ENCODE measurements at regions not wholly inside any gene's neighbourhood (a gene's known extent, or its start where the extent isn't known, plus 50 kb on each side); places are given as distances from the start of the nearest gene placed in this dataset.

DNA sequence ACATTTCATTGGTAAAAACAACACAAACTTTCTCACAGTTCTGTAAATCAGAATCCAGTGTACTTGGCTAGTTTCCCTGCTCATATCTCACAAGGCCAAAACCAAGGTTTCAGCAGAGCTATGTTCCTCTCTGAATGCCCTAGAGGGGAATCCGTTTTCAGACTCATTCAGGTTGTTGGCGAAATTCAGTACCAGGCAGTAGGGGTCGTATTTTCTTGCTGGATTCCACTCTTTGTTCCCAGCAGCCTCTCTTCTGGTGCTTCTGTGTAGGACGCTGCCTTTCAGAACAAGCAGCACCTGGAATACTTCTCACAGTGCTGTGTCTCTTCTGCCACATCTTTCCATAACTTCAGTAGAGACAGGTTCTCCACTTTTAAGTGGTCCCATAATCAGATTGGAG lies 351.9 kb downstream of the PCDH18 start:
- Histone ChIP-seq H4K91ac (ENCODE audit: insufficient read depth, low read depth, low read length) (no peak overlapping the region), H3K23ac (ENCODE audit: low read depth, low read length) (no peak overlapping the region), H3K27ac (ENCODE audit: insufficient read depth, low read length) (no peak overlapping the region), H2AK5ac (ENCODE audit: low read depth, low read length) (no peak overlapping the region), H3K79me1 (ENCODE audit: low read depth in 1 of 2, low read length in 2 of 2) (no peaks in the 10 kb centered on the region), H2AFZ (replicated peaks; ENCODE audit: low read length, poor library complexity) (no peak overlapping the region), H2AK9ac (replicated peaks; ENCODE audit: low read depth, low read length, poor library complexity) (no peak overlapping the region), H3K18ac (ENCODE audit: low read depth, low read length) (no peak overlapping the region), H3K14ac (replicated peaks; ENCODE audit: low read depth, low read length) (no peak overlapping the region), H3K36me3 (ENCODE audit: control insufficient read depth, insufficient read depth, low read length) (no peaks in the 10 kb centered on the region), H2BK20ac (ENCODE audit: low read depth, low read length) (no peak overlapping the region), H4K8ac (ENCODE audit: low read depth in 2 of 2, low read length in 2 of 2) (no peak overlapping the region), H2BK15ac (ENCODE audit: low read depth, low read length) (no peak overlapping the region), H3K9ac (ENCODE audit: low read depth, low read length) (no peak overlapping the region), H3K4ac (ENCODE audit: low read depth, low read length) (no peak overlapping the region), H3K4me3 (ENCODE audit: insufficient read depth, low read depth, low read length) (no peak overlapping the region), H3K9me3 (ENCODE audit: control insufficient read depth, insufficient read depth, low read length) (no peaks in the 10 kb centered on the region), H4K5ac (ENCODE audit: low read depth, low read length) (no peak overlapping the region), H3K9me1 (ENCODE audit: insufficient read depth, low read length) (no peaks in the 10 kb centered on the region), H4K20me1 (ENCODE audit: insufficient read depth, low read length) (no peaks in the 10 kb centered on the region), H2BK5ac (ENCODE audit: low read depth, low read length, poor library complexity, severe bottlenecking) (no peak overlapping the region), H3K4me2 (ENCODE audit: low read depth, low read length) (no peak overlapping the region), H2BK120ac (ENCODE audit: low read depth, low read length) (no peak overlapping the region), H3K4me1 (ENCODE audit: control insufficient read depth, insufficient read depth, low read length) (no peaks in the 10 kb centered on the region), H3K56ac (ENCODE audit: extremely low read depth, insufficient read depth, low read length) (no peak overlapping the region), H3K27me3 (ENCODE audit: control insufficient read depth, insufficient read depth, low read length) (no peaks in the 10 kb centered on the region)
- DNase-seq (no peak), ATAC-seq (ENCODE audit: low read depth) (no peak)
- dilution Hi-C loops (cut with HindIII; ENCODE audit: low sequenced_read_pairs, unreplicated experiment) (no loop called here), intact Hi-C loops (cut with micrococcal nuclease) (no loop called here), in situ Hi-C loops (cut with MboI; ENCODE audit: low sequenced_read_pairs) (no loop called here)
- no CpG with 5 or more reads among the region's 4 CpGs for WGBS, 2 experiments (ENCODE audit: extremely low coverage in 2 of 2, insufficient read length in 1 of 2)
- CTCF ChIA-PET = interaction anchor here (0.6 to 1.0 kb wide), 3 partner anchors 14 to 1002 kb away, joined by 3 to 4 read pairs (median 3); no protein-coding TSS in a partner anchor
- no TSS peak for BruUV-seq (replicated peaks)
- POLR2A ChIA-PET (ENCODE audit: unreplicated experiment) = no interaction called here
- TF ChIP-seq CHD1 (IDR thresholded peaks at IDR 0.05; ENCODE audit: low read depth, low read length) (no peak), POLR2A (IDR thresholded peaks at IDR 0.05; ENCODE audit: low read depth, low read length) (no peak), RAD21 (IDR thresholded peaks at IDR 0.05; ENCODE audit: low read length) (no peak), MXI1 (IDR thresholded peaks at IDR 0.05; ENCODE audit: borderline replicate concordance, low read depth, low read length) (no peak), MAFK (IDR thresholded peaks at IDR 0.05; ENCODE audit: low read depth, low read length) (no peak), BHLHE40 (IDR thresholded peaks at IDR 0.05; ENCODE audit: low read depth, low read length) (no peak), SMC3 (IDR thresholded peaks at IDR 0.05; ENCODE audit: low read depth, low read length) (no peak), NFE2L2 (IDR thresholded peaks at IDR 0.05; ENCODE audit: low read depth, low read length) (no peak), RFX5 (IDR thresholded peaks at IDR 0.05; ENCODE audit: low read depth, low read length) (no peak), MAZ (IDR thresholded peaks at IDR 0.05; ENCODE audit: borderline replicate concordance, low read depth, low read length) (no peak), CEBPB (IDR thresholded peaks at IDR 0.05; ENCODE audit: low read depth, low read length) (no peak), RCOR1 (IDR thresholded peaks at IDR 0.05; ENCODE audit: insufficient replicate concordance, low read length) (no peak), FOS (IDR thresholded peaks at IDR 0.05; ENCODE audit: low read depth, low read length) (no peak)
- TF ChIP-seq, protein P1, sequence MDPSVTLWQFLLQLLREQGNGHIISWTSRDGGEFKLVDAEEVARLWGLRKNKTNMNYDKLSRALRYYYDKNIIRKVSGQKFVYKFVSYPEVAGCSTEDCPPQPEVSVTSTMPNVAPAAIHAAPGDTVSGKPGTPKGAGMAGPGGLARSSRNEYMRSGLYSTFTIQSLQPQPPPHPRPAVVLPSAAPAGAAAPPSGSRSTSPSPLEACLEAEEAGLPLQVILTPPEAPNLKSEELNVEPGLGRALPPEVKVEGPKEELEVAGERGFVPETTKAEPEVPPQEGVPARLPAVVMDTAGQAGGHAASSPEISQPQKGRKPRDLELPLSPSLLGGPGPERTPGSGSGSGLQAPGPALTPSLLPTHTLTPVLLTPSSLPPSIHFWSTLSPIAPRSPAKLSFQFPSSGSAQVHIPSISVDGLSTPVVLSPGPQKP (IDR thresholded peaks at IDR 0.05; ENCODE audit: borderline replicate concordance, low read depth, low read length) = no peak
- TF ChIP-seq, protein P2, sequence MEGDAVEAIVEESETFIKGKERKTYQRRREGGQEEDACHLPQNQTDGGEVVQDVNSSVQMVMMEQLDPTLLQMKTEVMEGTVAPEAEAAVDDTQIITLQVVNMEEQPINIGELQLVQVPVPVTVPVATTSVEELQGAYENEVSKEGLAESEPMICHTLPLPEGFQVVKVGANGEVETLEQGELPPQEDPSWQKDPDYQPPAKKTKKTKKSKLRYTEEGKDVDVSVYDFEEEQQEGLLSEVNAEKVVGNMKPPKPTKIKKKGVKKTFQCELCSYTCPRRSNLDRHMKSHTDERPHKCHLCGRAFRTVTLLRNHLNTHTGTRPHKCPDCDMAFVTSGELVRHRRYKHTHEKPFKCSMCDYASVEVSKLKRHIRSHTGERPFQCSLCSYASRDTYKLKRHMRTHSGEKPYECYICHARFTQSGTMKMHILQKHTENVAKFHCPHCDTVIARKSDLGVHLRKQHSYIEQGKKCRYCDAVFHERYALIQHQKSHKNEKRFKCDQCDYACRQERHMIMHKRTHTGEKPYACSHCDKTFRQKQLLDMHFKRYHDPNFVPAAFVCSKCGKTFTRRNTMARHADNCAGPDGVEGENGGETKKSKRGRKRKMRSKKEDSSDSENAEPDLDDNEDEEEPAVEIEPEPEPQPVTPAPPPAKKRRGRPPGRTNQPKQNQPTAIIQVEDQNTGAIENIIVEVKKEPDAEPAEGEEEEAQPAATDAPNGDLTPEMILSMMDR (conservative IDR thresholded peaks at IDR 0.05; ENCODE audit: low read depth, low read length) = no peak
- TF ChIP-seq, protein P3, sequence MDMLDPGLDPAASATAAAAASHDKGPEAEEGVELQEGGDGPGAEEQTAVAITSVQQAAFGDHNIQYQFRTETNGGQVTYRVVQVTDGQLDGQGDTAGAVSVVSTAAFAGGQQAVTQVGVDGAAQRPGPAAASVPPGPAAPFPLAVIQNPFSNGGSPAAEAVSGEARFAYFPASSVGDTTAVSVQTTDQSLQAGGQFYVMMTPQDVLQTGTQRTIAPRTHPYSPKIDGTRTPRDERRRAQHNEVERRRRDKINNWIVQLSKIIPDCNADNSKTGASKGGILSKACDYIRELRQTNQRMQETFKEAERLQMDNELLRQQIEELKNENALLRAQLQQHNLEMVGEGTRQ (IDR thresholded peaks at IDR 0.05; ENCODE audit: low read depth, low read length) = no peak

Data from IMR-90 (cell line).